ENCODE measurements at regions not wholly inside any gene's neighbourhood (a gene's known extent, or its start where the extent isn't known, plus 50 kb on each side); places are given as distances from the start of the nearest gene placed in this dataset.
A peak's percentile ranks its signal among the peaks of the same experiment; 100 is the strongest.

DNA sequence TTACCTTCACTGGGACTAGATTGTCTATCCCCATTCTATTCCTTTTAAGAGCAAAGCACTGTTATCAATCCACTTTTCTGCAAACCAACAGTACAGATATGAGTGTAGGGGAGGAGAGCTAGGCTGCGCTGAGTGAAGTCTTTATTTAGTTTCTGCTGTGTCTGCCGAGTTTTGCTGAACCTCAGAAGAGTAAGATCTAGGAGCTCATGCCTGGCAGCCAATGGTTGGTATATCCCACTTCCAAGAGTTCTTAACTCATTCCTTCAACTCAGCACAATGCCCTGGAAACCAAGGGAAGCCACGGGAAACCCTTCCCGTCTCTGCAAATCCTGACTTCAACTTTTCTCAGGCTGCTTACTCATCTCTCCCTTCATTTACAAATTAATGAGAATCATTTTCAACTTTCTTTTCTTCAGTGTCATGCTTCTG is 58.0 kb upstream of the JAK2 start:
- TF ChIP-seq CTCF (IDR thresholded peaks at IDR 0.05; ENCODE audit: low read depth, low read length), result no peak
- in situ Hi-C loops (cut with HindIII; ENCODE audit: low sequenced_read_pairs), result no loop called here
- no peak for DNase-seq (ENCODE audit: low read depth, low spot score)
- no peak overlapping the region for H3K4me3 ChIP-seq (ENCODE audit: low read depth, low read length)

DNA sequence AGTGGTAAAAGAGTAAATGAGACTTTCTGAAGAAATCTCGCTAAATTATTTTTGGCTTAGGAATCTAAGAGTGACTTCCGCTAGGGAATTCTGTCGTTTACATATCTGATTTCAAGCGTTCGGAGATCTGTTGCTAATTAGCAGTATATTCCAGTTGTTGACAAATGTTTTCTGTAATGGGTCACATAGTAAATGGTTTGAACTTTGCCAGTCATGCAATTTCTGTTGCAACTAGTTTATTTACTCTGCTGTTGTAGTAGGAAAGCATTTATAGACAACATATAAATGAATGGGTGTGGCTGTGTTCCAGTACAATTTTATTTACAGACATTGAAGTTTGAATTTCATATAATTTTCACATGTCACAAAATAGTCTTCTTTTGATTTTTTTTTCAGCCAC is 57.4 kb upstream of the JAK2 start:
- no peak for DNase-seq (ENCODE audit: low read depth, low spot score)
- in situ Hi-C loops (cut with HindIII; ENCODE audit: low sequenced_read_pairs), result no loop called here
- no peak overlapping the region for H3K4me3 ChIP-seq (ENCODE audit: low read depth, low read length)
- TF ChIP-seq CTCF (IDR thresholded peaks at IDR 0.05; ENCODE audit: low read depth, low read length), result no peak

- DNase-seq (ENCODE audit: low read depth, low spot score), result no peak
- H3K4me3 ChIP-seq (ENCODE audit: low read depth, low read length), result no peak overlapping the region
- no peak for TF ChIP-seq CTCF (IDR thresholded peaks at IDR 0.05; ENCODE audit: low read depth, low read length)
- in situ Hi-C loops (cut with HindIII; ENCODE audit: low sequenced_read_pairs), result no loop called here
Measured at GRCh38 chr9:4929917-4930316, 55.2 kb upstream of the JAK2 start.

DNA sequence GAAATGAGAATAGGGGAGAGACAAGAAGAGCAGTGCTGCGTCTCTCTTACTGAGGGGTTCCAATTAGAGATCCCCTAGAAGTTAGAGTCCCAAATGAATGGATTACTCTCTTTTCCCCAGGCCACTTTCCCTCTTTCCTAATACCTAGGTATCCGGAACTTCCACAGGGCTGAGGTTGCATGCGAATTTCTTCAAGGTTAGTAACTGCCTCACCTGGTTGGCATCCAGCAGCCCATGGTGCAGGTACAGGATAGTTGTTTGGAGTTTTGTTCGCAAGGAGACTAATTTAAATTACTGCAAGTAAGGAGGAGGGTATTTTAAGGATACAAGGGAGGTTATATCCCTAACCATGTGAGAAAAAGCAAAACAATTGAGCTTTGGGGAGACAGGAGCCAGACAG is 52.4 kb upstream of the JAK2 start:
- in situ Hi-C loops (cut with HindIII; ENCODE audit: low sequenced_read_pairs), result no loop called here
- H3K4me3 ChIP-seq (ENCODE audit: low read depth, low read length), result no peak overlapping the region
- TF ChIP-seq CTCF (IDR thresholded peaks at IDR 0.05; ENCODE audit: low read depth, low read length), result no peak
- no peak for DNase-seq (ENCODE audit: low read depth, low spot score)

- H3K4me3 ChIP-seq (ENCODE audit: low read depth, low read length), result no peak overlapping the region
- DNase-seq (ENCODE audit: low read depth, low spot score), result peak; percentile 26
- in situ Hi-C loops (cut with HindIII; ENCODE audit: low sequenced_read_pairs), result no loop called here
- no peak for TF ChIP-seq CTCF (IDR thresholded peaks at IDR 0.05; ENCODE audit: low read depth, low read length)
Measured at GRCh38 chr9:4933177-4933576, 51.9 kb upstream of the JAK2 start.

- no peak for TF ChIP-seq CTCF (IDR thresholded peaks at IDR 0.05; ENCODE audit: low read depth, low read length)
- no peak overlapping the region for H3K4me3 ChIP-seq (ENCODE audit: low read depth, low read length)
- no peak for DNase-seq (ENCODE audit: low read depth, low spot score)
- in situ Hi-C loops (cut with HindIII; ENCODE audit: low sequenced_read_pairs), result no loop called here
Measured at GRCh38 chr9:4933861-4934260, 51.2 kb upstream of the JAK2 start.
